Amygdala (tissue), 56 donors: ENCODE measurements at regions not wholly inside any gene's neighbourhood (a gene's known extent, or its start where the extent isn't known, plus 50 kb on each side); places are given as distances from the start of the nearest gene placed in this dataset.
A peak's percentile ranks its signal among the peaks of the same experiment; 100 is the strongest.

Source experiments
- DNase-seq, 56 donors: peaks; one replicate each; lab custom pipeline; 2025; lab: John Stamatoyannopoulos, UW

- no peak for DNase-seq
Measured at GRCh38 chr2:128692895-128693742, 374.5 kb upstream of the HS6ST1 start.

GRCh38 chr2:128693743-128694029, 375.0 kb upstream of the HS6ST1 start:
- no peak for DNase-seq

GRCh38 chr2:128695646-128696220, 377.1 kb upstream of the HS6ST1 start:
- DNase-seq = peak in 2 of 56 donors; percentile 36 to 42

GRCh38 chr2:128696421-128696820, 377.8 kb upstream of the HS6ST1 start:
- no peak for DNase-seq

GRCh38 chr2:128701418-128701817, 382.8 kb upstream of the HS6ST1 start:
- no peak for DNase-seq

GRCh38 chr2:128702616-128703015, 383.9 kb upstream of the HS6ST1 start:
- no peak for DNase-seq

- DNase-seq = no peak
Measured at GRCh38 chr2:128708106-128708816, 389.6 kb upstream of the HS6ST1 start.

- DNase-seq = no peak
Measured at GRCh38 chr2:128710242-128710641, 391.6 kb upstream of the HS6ST1 start.

- no peak for DNase-seq
Measured at GRCh38 chr2:128710729-128711128, 392.1 kb upstream of the HS6ST1 start.

GRCh38 chr2:128714285-128714684, 395.6 kb upstream of the HS6ST1 start:
- peak in 3 of 56 donors; percentile 24 to 32 (median 25) for DNase-seq

- DNase-seq = no peak
Measured at GRCh38 chr2:128714851-128715312, 396.2 kb upstream of the HS6ST1 start.

- DNase-seq = no peak
Measured at GRCh38 chr2:128715360-128715759, 396.7 kb upstream of the HS6ST1 start.

- no peak for DNase-seq
Measured at GRCh38 chr2:128716299-128716721, 397.6 kb upstream of the HS6ST1 start.

GRCh38 chr2:128717758-128718710, 399.4 kb upstream of the HS6ST1 start:
- no peak for DNase-seq

GRCh38 chr2:128720080-128721022, 401.7 kb upstream of the HS6ST1 start:
- no peak for DNase-seq

GRCh38 chr2:128721096-128721495, 402.4 kb upstream of the HS6ST1 start:
- no peak for DNase-seq

GRCh38 chr2:128722489-128722888, 403.8 kb upstream of the HS6ST1 start:
- DNase-seq = no peak

GRCh38 chr2:128724547-128724946, 405.9 kb upstream of the HS6ST1 start:
- no peak for DNase-seq

GRCh38 chr2:128724972-128725371, 406.3 kb upstream of the HS6ST1 start:
- DNase-seq = no peak
